ENCODE measurements at regions not wholly inside any gene's neighbourhood (a gene's known extent, or its start where the extent isn't known, plus 50 kb on each side); places are given as distances from the start of the nearest gene placed in this dataset.

DNA sequence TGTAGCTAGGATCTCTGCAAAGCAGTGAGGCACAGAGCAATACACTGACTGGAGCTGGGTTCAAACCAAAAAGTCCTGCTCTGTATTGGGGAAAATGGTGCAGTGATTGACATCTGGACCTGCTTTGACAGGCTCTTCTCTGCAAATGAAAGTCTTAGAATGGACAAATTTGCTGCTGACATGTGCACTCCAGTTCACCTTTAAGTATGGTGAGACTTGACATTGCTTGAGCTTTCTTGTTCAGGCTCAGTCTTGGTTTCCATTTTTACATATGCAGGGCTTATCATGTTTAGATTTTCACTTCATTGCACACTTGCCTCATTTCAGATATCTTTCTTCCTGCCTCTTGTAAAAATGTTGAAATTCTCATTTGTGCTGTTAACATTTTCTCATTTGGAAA, 1655.0 kb downstream of the MRPL39 start:
- no peak overlapping the region for H2BK5ac ChIP-seq (ENCODE audit: low read depth, low read length)
- no peak overlapping the region for H3K27ac ChIP-seq (ENCODE audit: low read depth, low read length)
- H2BK15ac ChIP-seq (ENCODE audit: low read length), result no peak overlapping the region
- no peak overlapping the region for H3K14ac ChIP-seq (ENCODE audit: insufficient read length)
- no peak overlapping the region for H3K9ac ChIP-seq (replicated peaks in 1 of 4; ENCODE audit: extremely low read depth in 1 of 4, low read depth in 3 of 4, low read length in 3 of 4)
- no peaks in the 10 kb centered on the region for H3K23me2 ChIP-seq (ENCODE audit: low read depth, low read length)
- H3K4me3 ChIP-seq (ENCODE audit: extremely low read depth in 1 of 4, insufficient read depth in 2 of 4, low read depth in 3 of 4, low read length in 4 of 4), result no peak overlapping the region
- ChIA-PET CTCF (ENCODE audit: partially characterized antibody) (interaction anchor here (0.7 to 1.2 kb wide), 3 partner anchors 17 to 562 kb away, joined by 3 to 4 read pairs (median 3); no protein-coding TSS in a partner anchor), POLR2A (ENCODE audit: partially characterized antibody) (no interaction called here)
- H3K18ac ChIP-seq (ENCODE audit: extremely low read depth, low read length), result no peak overlapping the region
- H3K56ac ChIP-seq (replicated peaks; ENCODE audit: insufficient read length, low read depth, low read length), result no peak overlapping the region
- TF ChIP-seq BRCA1 (IDR thresholded peaks at IDR 0.05; ENCODE audit: low read depth, low read length) (no peak), TCF12 (IDR thresholded peaks at IDR 0.05; ENCODE audit: low read depth, low read length) (no peak), EGR1 (IDR thresholded peaks at IDR 0.05; ENCODE audit: borderline replicate concordance, low read depth, low read length) (no peak), BACH1 (IDR thresholded peaks at IDR 0.05; ENCODE audit: low read length) (no peak), RXRA (IDR thresholded peaks at IDR 0.05; ENCODE audit: insufficient read depth, low read depth, low read length) (no peak), BCL11A (IDR thresholded peaks at IDR 0.05; ENCODE audit: low read depth in 2 of 2, low read length in 2 of 2) (no peak), SUZ12 (IDR thresholded peaks at IDR 0.05; ENCODE audit: low read length) (no peak), EP300 (IDR thresholded peaks at IDR 0.05; ENCODE audit: borderline replicate concordance in 1 of 2, low read depth in 2 of 2, low read length in 2 of 2) (no peak), HDAC6 (IDR thresholded peaks at IDR 0.05; ENCODE audit: low read depth, low read length) (no peak), SRF (IDR thresholded peaks at IDR 0.05; ENCODE audit: low read depth, low read length) (no peak)
- TF ChIP-seq, protein P1, sequence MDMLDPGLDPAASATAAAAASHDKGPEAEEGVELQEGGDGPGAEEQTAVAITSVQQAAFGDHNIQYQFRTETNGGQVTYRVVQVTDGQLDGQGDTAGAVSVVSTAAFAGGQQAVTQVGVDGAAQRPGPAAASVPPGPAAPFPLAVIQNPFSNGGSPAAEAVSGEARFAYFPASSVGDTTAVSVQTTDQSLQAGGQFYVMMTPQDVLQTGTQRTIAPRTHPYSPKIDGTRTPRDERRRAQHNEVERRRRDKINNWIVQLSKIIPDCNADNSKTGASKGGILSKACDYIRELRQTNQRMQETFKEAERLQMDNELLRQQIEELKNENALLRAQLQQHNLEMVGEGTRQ (IDR thresholded peaks at IDR 0.05; ENCODE audit: low read length), result no peak
- no peaks in the 10 kb centered on the region for H3K79me1 ChIP-seq (ENCODE audit: low read depth, low read length)
- no peak overlapping the region for H2BK120ac ChIP-seq (replicated peaks; ENCODE audit: low read depth, low read length)
- H3K4ac ChIP-seq (replicated peaks; ENCODE audit: insufficient read length, low read depth, low read length), result no peak overlapping the region
- H2AK5ac ChIP-seq (ENCODE audit: low read depth, low read length), result no peak overlapping the region
- H4K8ac ChIP-seq (ENCODE audit: extremely low read depth, insufficient read depth, low read length), result no peak overlapping the region
- no peak overlapping the region for H4K91ac ChIP-seq (replicated peaks; ENCODE audit: insufficient read length, low read length)
- H4K5ac ChIP-seq (ENCODE audit: insufficient read length, low read depth, low read length), result no peak overlapping the region
- no peaks in the 10 kb centered on the region for H3K27me3 ChIP-seq (replicated peaks in 1 of 4; ENCODE audit: control insufficient read depth in 3 of 4, extremely low read depth in 1 of 4, insufficient read depth in 3 of 4, low read length in 3 of 4)
- H3K23ac ChIP-seq (ENCODE audit: insufficient read length), result no peak overlapping the region
- peaks cover 0 to 24% of the 10 kb centered on the region in 2 experiments; a peak in 2 of 4 replicates for H3K9me3 ChIP-seq (ENCODE audit: insufficient read depth in 2 of 2, low read depth in 1 of 2, low read length in 1 of 2)
- no peaks in the 10 kb centered on the region for H3K36me3 ChIP-seq (ENCODE audit: control insufficient read depth in 2 of 4, insufficient read depth in 4 of 4, low read length in 3 of 4)
- no peak overlapping the region for H2BK20ac ChIP-seq (ENCODE audit: low read length)
- H3K79me2 ChIP-seq (ENCODE audit: control insufficient read depth in 1 of 2, insufficient read depth in 2 of 2, low read length in 2 of 2), result no peaks in the 10 kb centered on the region
- no peak overlapping the region for H3K4me2 ChIP-seq (ENCODE audit: insufficient read depth in 1 of 2, low read depth in 2 of 2, low read length in 2 of 2)
- no peak for FAIRE-seq
- no peak overlapping the region for H2AFZ ChIP-seq (ENCODE audit: low read length)
- H4K20me1 ChIP-seq (replicated peaks in 1 of 2; ENCODE audit: control insufficient read depth in 1 of 2, insufficient read depth in 2 of 2, low read length in 2 of 2), result no peaks in the 10 kb centered on the region
- DNase-seq (ENCODE audit: low read depth in 1 of 2, low spot score in 2 of 2), result no peak
- H3K4me1 ChIP-seq (replicated peaks in 1 of 4; ENCODE audit: control insufficient read depth in 3 of 4, insufficient read depth in 4 of 4, low read length in 3 of 4), result no peaks in the 10 kb centered on the region
- H2BK12ac ChIP-seq (ENCODE audit: low read depth, low read length), result no peak overlapping the region
